WTC11 (cell line): ENCODE measurements at regions not wholly inside any gene's neighbourhood (a gene's known extent, or its start where the extent isn't known, plus 50 kb on each side); places are given as distances from the start of the nearest gene placed in this dataset.

Source experiments
- ATAC-seq: fragments of 200-7000 bp; cut with Tn5 transposase; 2 replicates; pipeline ENCODE4 v1.10.0; 2021; ENCODE audit warnings: mild to moderate bottlenecking, moderate library complexity
- CTCF ChIA-PET: fragments of 300-600 bp; sonication (Branson Sonifier 250); formaldehyde crosslinking; loops from one replicate; lab custom pipeline; 2021; ENCODE audit warnings: antibody characterized with exemption; lab: Charles Lee
- POLR2A ChIA-PET: fragments of 350-600 bp; sonication (Branson Sonifier 250); formaldehyde crosslinking; loops from one replicate; lab custom pipeline; 2021; ENCODE audit warnings: antibody characterized with exemption; lab: Charles Lee
- DNase-seq: peaks from one replicate; pipeline ENCODE4 v3.0.0; 2021; ENCODE audit warnings: low spot score
- H3K27ac Mint-ChIP-seq: 2 replicates; pipeline ENCODE4 v1.8.0; 2021; ENCODE audit warnings: mixed read lengths
- H3K27me3 Mint-ChIP-seq: 2 replicates; pipeline ENCODE4 v1.8.0; 2021; ENCODE audit warnings: low read depth, mild to moderate bottlenecking, moderate library complexity, mixed read lengths
- H3K36me3 Mint-ChIP-seq: 2 replicates; pipeline ENCODE4 v1.8.0; 2021; ENCODE audit warnings: mixed read lengths
- H3K4me1 Mint-ChIP-seq: 2 replicates; pipeline ENCODE4 v1.8.0; 2022; ENCODE audit warnings: mixed read lengths
- H3K4me3 Mint-ChIP-seq: 2 replicates; pipeline ENCODE4 v1.8.0; 2021; ENCODE audit warnings: mild to moderate bottlenecking, moderate library complexity, mixed read lengths
- H3K9me3 Mint-ChIP-seq: 2 replicates; pipeline ENCODE4 v1.8.0; 2021; ENCODE audit warnings: mixed read lengths
- ATF3 ChIP-seq: sonication (generic); formaldehyde crosslinking; conservative IDR thresholded peaks from 2 replicates; pipeline ENCODE4 v1.8.1; 2022; ENCODE audit warnings: mild to moderate bottlenecking, missing genetic modification reagents
- CDX4 ChIP-seq: fragments of 250-450 bp; sonication (Bioruptor Pico); IDR thresholded peaks from 2 replicates; pipeline ENCODE4 v1.9.0; 2021; ENCODE audit warnings: moderate library complexity, mild to moderate bottlenecking, inconsistent platforms, borderline replicate concordance
- CREB1 ChIP-seq: sonication (generic); formaldehyde crosslinking; IDR thresholded peaks from 2 replicates; pipeline ENCODE4 v1.8.0; 2023; ENCODE audit warnings: mild to moderate bottlenecking, missing genetic modification reagents
- E2F1 ChIP-seq: sonication (generic); formaldehyde crosslinking; IDR thresholded peaks from 2 replicates; pipeline ENCODE4 v1.8.0; 2022; ENCODE audit warnings: mild to moderate bottlenecking, missing genetic modification reagents
- ELF4 ChIP-seq: sonication (generic); formaldehyde crosslinking; IDR thresholded peaks from 2 replicates; pipeline ENCODE4 v1.8.1; 2022; ENCODE audit warnings: low read depth, mild to moderate bottlenecking, moderate library complexity, missing genetic modification reagents
- ERG ChIP-seq: fragments of 250-450 bp; sonication (Bioruptor Pico); IDR thresholded peaks from 2 replicates; pipeline ENCODE4 v1.8.0; 2021; ENCODE audit warnings: mild to moderate bottlenecking
- ETV6 ChIP-seq: sonication (generic); formaldehyde crosslinking; IDR thresholded peaks from 2 replicates; pipeline ENCODE4 v1.8.1; 2022; ENCODE audit warnings: mild to moderate bottlenecking, missing genetic modification reagents
- FOXJ3 ChIP-seq: sonication (generic); formaldehyde crosslinking; IDR thresholded peaks from 2 replicates; pipeline ENCODE4 v1.9.0; 2021; ENCODE audit warnings: missing genetic modification reagents, mild to moderate bottlenecking, borderline replicate concordance
- GRHL2 ChIP-seq: fragments of 250-450 bp; sonication (Bioruptor Pico); IDR thresholded peaks from 2 replicates; pipeline ENCODE4 v1.8.0; 2022; ENCODE audit warnings: mild to moderate bottlenecking, moderate library complexity; ENCODE audit not compliant: insufficient replicate concordance, severe bottlenecking
- HMGA2 ChIP-seq: fragments of 250-450 bp; sonication (Bioruptor Pico); IDR thresholded peaks from 2 replicates; pipeline ENCODE4 v1.4.0; 2021; ENCODE audit warnings: mild to moderate bottlenecking, moderate library complexity
- IRF2 ChIP-seq: sonication (generic); formaldehyde crosslinking; IDR thresholded peaks from 2 replicates; pipeline ENCODE4 v1.8.0; 2022; ENCODE audit warnings: low read depth, missing genetic modification reagents, borderline replicate concordance
- NFE2L1 ChIP-seq: sonication (generic); formaldehyde crosslinking; IDR thresholded peaks from 2 replicates; pipeline ENCODE4 v1.8.1; 2023; ENCODE audit warnings: missing genetic modification reagents
- NFYB ChIP-seq: sonication (generic); formaldehyde crosslinking; conservative IDR thresholded peaks from 2 replicates; pipeline ENCODE4 v1.8.0; 2022; ENCODE audit warnings: low read depth, missing genetic modification reagents
- NR1H2 ChIP-seq: sonication (generic); formaldehyde crosslinking; IDR thresholded peaks from 2 replicates; pipeline ENCODE4 v1.9.0; 2021; ENCODE audit warnings: mild to moderate bottlenecking, moderate library complexity, missing genetic modification reagents
- NR3C1 ChIP-seq: sonication (generic); formaldehyde crosslinking; conservative IDR thresholded peaks from 2 replicates; pipeline ENCODE4 v1.8.1; 2023; ENCODE audit warnings: low read depth, mild to moderate bottlenecking, missing genetic modification reagents
- RORB ChIP-seq: fragments of 250-450 bp; sonication (Bioruptor Pico); IDR thresholded peaks from 2 replicates; pipeline ENCODE4 v1.9.0; 2021; ENCODE audit warnings: mild to moderate bottlenecking
- SP1 ChIP-seq: sonication (generic); formaldehyde crosslinking; conservative IDR thresholded peaks from 2 replicates; pipeline ENCODE4 v1.8.1; 2022; ENCODE audit warnings: missing genetic modification reagents
- STAT6 ChIP-seq: sonication (generic); formaldehyde crosslinking; conservative IDR thresholded peaks from 2 replicates; pipeline ENCODE4 v1.8.1; 2023; ENCODE audit warnings: mild to moderate bottlenecking, low read depth, missing genetic modification reagents, moderate library complexity
- TEAD4 ChIP-seq: sonication (generic); formaldehyde crosslinking; IDR thresholded peaks from 2 replicates; pipeline ENCODE4 v1.8.0; 2022; ENCODE audit warnings: mild to moderate bottlenecking, missing genetic modification reagents
- USF1 ChIP-seq: sonication (generic); formaldehyde crosslinking; IDR thresholded peaks from 2 replicates; pipeline ENCODE4 v1.8.0; 2022; ENCODE audit warnings: mild to moderate bottlenecking, missing genetic modification reagents
- ZNF219 ChIP-seq: sonication (generic); formaldehyde crosslinking; IDR thresholded peaks from 2 replicates; pipeline ENCODE4 v1.8.0; 2023; ENCODE audit warnings: missing genetic modification reagents, mild to moderate bottlenecking, borderline replicate concordance
- ZNF425 ChIP-seq: fragments of 250-450 bp; sonication (Bioruptor Pico); conservative IDR thresholded peaks from 2 replicates; pipeline ENCODE4 v1.9.0; 2021; ENCODE audit warnings: mild to moderate bottlenecking

GRCh38 chr3:13166243-13167063, 93.2 kb upstream of the IQSEC1 start:
- H3K4me1 Mint-ChIP-seq, result peaks cover 43% of the 10 kb centered on the region
- DNase-seq, result no peak
- CTCF ChIA-PET, result interaction anchor here (1.4 to 1.5 kb wide), 2 partner anchors 21 to 75 kb away, joined by 3 to 8 read pairs; no protein-coding TSS in a partner anchor
- peaks cover 8% of the 10 kb centered on the region; the same call in 1 of the 2 replicates for H3K27me3 Mint-ChIP-seq
- no peak overlapping the region for H3K4me3 Mint-ChIP-seq
- peaks cover 26% of the 10 kb centered on the region for H3K9me3 Mint-ChIP-seq
- POLR2A ChIA-PET, result no interaction called here
- H3K27ac Mint-ChIP-seq, result peak overlapping the region; percentile 18
- TF ChIP-seq E2F1 (CRISPR knock-in tag), result no peak
- TF ChIP-seq STAT6, result no peak
- TF ChIP-seq HMGA2 (CRISPR knock-in tag), result no peak
- TF ChIP-seq FOXJ3 (CRISPR knock-in tag), result no peak
- no peak for TF ChIP-seq ZNF425 (CRISPR knock-in tag)
- no peak for TF ChIP-seq CREB1 (CRISPR knock-in tag)
- no peak for TF ChIP-seq RORB (CRISPR knock-in tag)
- TF ChIP-seq NFE2L1 (CRISPR knock-in tag), result no peak
- no peak for ATAC-seq
- peaks cover 23% of the 10 kb centered on the region for H3K36me3 Mint-ChIP-seq

- DNase-seq (no peak), ATAC-seq (no peak)
- Mint-ChIP-seq H3K36me3 (peaks cover 21% of the 10 kb centered on the region), H3K4me1 (peaks cover 46% of the 10 kb centered on the region), H3K4me3 (no peak overlapping the region), H3K27me3 (peaks cover 8% of the 10 kb centered on the region; the same call in 1 of the 2 replicates), H3K9me3 (peaks cover 26% of the 10 kb centered on the region), H3K27ac (no peak overlapping the region)
- TF ChIP-seq ERG (CRISPR knock-in tag) (no peak), ELF4 (CRISPR knock-in tag) (no peak), GRHL2 (CRISPR knock-in tag) (no peak), TEAD4 (CRISPR knock-in tag) (no peak)
- CTCF ChIA-PET, result interaction anchor here (1.4 to 1.5 kb wide), 2 partner anchors 20 to 74 kb away, joined by 3 to 8 read pairs; no protein-coding TSS in a partner anchor
- POLR2A ChIA-PET, result no interaction called here
Measured at GRCh38 chr3:13165576-13165975, 92.3 kb upstream of the IQSEC1 start.

- Mint-ChIP-seq H3K27ac (no peak overlapping the region), H3K36me3 (peaks cover 17% of the 10 kb centered on the region), H3K9me3 (peaks cover 21% of the 10 kb centered on the region), H3K4me1 (peaks cover 52% of the 10 kb centered on the region), H3K27me3 (peaks cover 8% of the 10 kb centered on the region; the same call in 1 of the 2 replicates), H3K4me3 (no peak overlapping the region)
- POLR2A ChIA-PET, result no interaction called here
- no peak for DNase-seq
- no peak for ATAC-seq
- CTCF ChIA-PET, result interaction anchor here (1.5 kb wide), 1 partner anchor 73 kb away, joined by 8 read pairs; no protein-coding TSS in a partner anchor
- TF ChIP-seq HMGA2 (CRISPR knock-in tag) (no peak), ATF3 (CRISPR knock-in tag) (no peak), USF1 (CRISPR knock-in tag) (no peak), ZNF219 (CRISPR knock-in tag) (no peak), NR1H2 (CRISPR knock-in tag) (no peak), SP1 (CRISPR knock-in tag) (no peak), ETV6 (CRISPR knock-in tag) (no peak), CDX4 (CRISPR knock-in tag) (no peak), IRF2 (no peak), NFYB (CRISPR knock-in tag) (no peak), NR3C1 (no peak)
Measured at GRCh38 chr3:13164893-13165492, 91.8 kb upstream of the IQSEC1 start.
